8988T (cell line): ENCODE measurements at regions not wholly inside any gene's neighbourhood (a gene's known extent, or its start where the extent isn't known, plus 50 kb on each side); places are given as distances from the start of the nearest gene placed in this dataset.

Experiments
- DNase-seq: peaks from one replicate; pipeline ENCODE4 v3.0.0; 2011

DNA sequence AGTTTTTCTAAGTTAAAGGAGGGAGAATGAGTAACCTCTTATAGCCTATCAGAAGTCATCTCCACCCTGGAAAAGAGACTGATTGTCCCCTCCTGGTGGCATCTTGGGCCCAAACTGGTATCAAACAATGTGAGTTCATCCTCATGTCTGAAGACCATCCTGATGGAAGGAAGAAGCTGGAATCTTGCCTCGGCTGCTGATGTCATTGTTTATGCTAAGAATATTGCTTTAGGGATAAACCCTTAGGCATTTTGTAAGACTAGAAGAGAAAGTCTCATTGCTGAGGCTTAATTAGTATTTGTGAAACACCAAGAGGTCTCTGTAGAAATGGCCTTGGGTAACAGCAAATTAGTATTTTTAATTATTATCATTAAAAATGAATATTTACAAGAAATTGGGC lies 65.7 kb upstream of the KCNN2 start:
- no peak for DNase-seq

- no peak for DNase-seq
Measured at GRCh38 chr5:114297915-114298314, 64.0 kb upstream of the KCNN2 start.

GRCh38 chr5:114305402-114306207 lies 56.3 kb upstream of the KCNN2 start:
- DNase-seq: no peak

- DNase-seq: no peak
Measured at GRCh38 chr5:114308017-114308416, 53.9 kb upstream of the KCNN2 start.

- DNase-seq: no peak
Measured at GRCh38 chr5:114308508-114308907, 53.4 kb upstream of the KCNN2 start.

DNA sequence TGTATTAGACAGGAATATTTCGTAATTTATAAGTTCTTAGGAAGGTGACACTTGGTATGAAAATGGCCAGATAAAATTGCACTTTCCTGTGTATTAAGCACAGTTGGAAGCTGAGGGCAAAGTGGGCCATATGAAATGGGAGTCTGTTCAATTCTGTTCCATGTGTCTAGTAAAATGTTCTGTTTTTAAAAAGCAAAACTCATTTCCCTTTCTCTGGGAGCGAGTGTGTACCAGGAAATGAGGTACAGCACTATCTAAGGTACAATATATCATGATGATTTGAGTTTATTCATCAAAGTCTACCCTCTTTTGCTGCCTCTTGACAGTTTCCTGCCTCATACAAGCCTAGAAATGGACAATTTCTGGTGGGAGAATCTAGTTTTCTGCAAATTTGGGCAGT lies 51.2 kb upstream of the KCNN2 start:
- no peak for DNase-seq

- DNase-seq: no peak
Measured at GRCh38 chr5:114311281-114311680, 50.6 kb upstream of the KCNN2 start.

GRCh38 chr5:114311968-114312367 lies 49.9 kb upstream of the KCNN2 start:
- DNase-seq: no peak
